ENCODE measurements at regions not wholly inside any gene's neighbourhood (a gene's known extent, or its start where the extent isn't known, plus 50 kb on each side); places are given as distances from the start of the nearest gene placed in this dataset.
"Not testable (repeated sequence)": the region's sequence is repeated elsewhere in the genome, so short reads cannot be mapped to it uniquely, and the experiment has no call there.

DNA sequence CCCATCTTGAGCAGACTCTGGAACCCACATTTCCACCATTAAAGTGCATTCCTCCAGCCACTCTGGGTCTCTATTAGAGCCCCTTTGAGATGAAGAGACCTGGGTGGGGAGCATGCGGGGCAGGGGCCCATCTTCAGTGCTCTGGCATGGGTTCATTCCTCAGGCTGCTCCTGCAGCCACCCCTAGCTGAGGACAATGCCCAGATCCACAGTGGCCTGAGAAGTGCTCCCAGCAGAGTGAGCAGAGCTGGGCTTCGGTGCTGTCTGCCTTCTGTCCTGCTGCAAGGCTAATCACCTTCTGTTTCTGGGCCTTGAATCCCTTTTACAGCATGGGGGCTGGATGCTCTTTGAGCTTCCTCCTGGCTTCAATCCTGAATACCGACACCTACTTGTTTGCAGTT is 169.8 kb downstream of the TRIM43 start:
- H3K4me1 ChIP-seq (ENCODE audit: control insufficient read depth, low read depth, low read length) = no peaks in the 10 kb centered on the region
- H3K9ac ChIP-seq (ENCODE audit: low read length) = no peak overlapping the region
- H3K27ac ChIP-seq (ENCODE audit: low read length) = no peak overlapping the region
- H3K4me3 ChIP-seq (ENCODE audit: low read length) = no peak overlapping the region
- no peaks in the 10 kb centered on the region for H3K27me3 ChIP-seq (ENCODE audit: control insufficient read depth, insufficient read depth, low read length)
- H3K36me3 ChIP-seq (ENCODE audit: control insufficient read depth, low read depth, low read length) = no peaks in the 10 kb centered on the region
- no peaks in the 10 kb centered on the region for H3K9me3 ChIP-seq (ENCODE audit: control insufficient read depth, low read depth, low read length)

DNA sequence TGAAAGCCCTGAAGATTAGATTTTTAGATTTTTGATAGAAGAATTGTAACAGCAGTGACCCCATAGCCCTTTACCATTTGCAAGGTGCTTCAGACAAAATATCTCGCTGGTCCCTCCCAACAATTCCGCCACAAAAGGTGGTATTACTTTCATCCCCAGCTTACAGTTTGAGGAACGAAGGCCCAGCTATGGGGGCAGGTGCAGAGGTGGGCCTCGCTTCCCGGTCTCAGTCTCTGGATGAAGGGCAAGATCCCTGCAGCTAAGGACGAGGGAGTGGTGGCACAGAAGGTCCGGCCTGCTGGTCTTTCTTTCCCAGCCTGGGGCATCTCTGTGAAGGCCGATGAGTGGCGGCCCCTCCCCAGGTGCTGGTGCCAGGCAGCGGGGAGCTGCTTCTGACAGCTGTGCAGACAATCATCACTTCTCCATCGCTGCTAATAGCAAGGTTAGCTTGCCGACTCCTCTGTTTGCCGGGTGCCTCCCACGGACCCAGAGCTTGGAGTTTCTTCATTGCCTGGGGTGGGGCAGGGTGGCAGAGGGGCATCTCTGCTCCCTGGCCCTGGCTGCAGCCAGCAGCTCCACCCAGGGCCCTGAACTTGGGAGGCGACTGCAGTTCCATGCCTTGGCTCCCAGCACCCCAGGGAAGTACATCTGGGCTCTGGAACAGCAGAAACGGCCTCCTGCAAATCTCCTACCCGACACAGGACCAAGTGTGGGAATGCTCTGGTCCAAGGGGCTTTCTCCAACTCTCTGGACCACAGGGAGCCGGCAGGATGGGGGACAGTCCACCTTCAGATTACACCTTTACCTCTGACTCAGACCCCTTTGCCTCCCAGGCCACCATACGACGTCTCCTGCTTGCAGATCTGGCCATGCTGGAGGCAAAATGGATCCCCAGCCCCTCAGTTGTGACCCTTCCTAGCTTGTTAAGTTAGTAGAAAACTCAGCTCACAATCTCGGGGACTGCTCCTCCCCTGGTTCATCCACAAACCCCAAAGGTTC is 170.5 kb downstream of the TRIM43 start:
- not testable (repeated sequence) for H3K4me1 ChIP-seq (ENCODE audit: control insufficient read depth, low read depth, low read length); H3K9ac ChIP-seq (ENCODE audit: low read length); H3K9me3 ChIP-seq (ENCODE audit: control insufficient read depth, low read depth, low read length); H3K36me3 ChIP-seq (ENCODE audit: control insufficient read depth, low read depth, low read length); H3K27ac ChIP-seq (ENCODE audit: low read length); H3K4me3 ChIP-seq (ENCODE audit: low read length); H3K27me3 ChIP-seq (ENCODE audit: control insufficient read depth, insufficient read depth, low read length)

DNA sequence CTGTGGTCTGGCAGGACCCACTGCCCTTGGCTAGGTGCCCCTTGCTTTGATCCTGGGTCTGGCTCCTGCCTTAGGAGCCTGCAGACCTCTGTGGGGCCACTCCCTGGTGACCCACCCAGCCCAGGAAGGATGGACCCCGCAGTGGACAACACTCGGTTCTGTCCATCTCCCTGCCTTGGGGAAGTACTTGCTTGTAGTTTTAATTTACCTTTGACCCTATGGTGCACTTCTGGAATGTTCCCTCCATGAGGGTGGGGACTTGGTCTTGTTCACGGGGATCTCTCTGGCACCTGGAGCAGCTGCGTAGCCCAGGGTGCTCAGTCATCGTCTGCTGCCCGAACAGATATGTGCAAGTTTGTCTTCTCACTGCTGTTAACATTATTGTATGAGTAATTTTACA is 171.3 kb downstream of the TRIM43 start:
- not testable (repeated sequence) for H3K27ac ChIP-seq (ENCODE audit: low read length); H3K4me1 ChIP-seq (ENCODE audit: control insufficient read depth, low read depth, low read length); H3K27me3 ChIP-seq (ENCODE audit: control insufficient read depth, insufficient read depth, low read length); H3K9ac ChIP-seq (ENCODE audit: low read length); H3K9me3 ChIP-seq (ENCODE audit: control insufficient read depth, low read depth, low read length); H3K36me3 ChIP-seq (ENCODE audit: control insufficient read depth, low read depth, low read length); H3K4me3 ChIP-seq (ENCODE audit: low read length)

DNA sequence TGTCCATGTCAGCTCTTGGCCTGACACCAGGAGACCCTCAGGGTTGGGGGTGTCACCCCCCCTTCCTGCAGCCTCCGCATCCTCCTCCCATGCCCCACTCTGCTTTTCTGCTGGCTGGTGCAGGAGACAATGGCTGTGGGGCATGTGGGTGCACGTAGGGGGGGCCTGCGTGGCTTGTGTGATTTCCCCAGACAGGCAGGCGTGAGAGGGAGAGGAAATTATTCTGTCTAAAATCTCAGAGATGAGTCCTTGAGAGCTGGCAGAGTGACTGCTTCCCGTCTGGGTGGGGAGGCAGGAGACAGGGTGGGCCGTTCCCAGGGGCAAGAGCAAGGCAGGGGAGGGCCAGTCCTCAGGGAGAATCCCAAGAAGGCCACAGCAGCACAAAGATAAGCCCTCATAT is 173.2 kb downstream of the TRIM43 start:
- not testable (repeated sequence) for H3K4me1 ChIP-seq (ENCODE audit: control insufficient read depth, low read depth, low read length); H3K9me3 ChIP-seq (ENCODE audit: control insufficient read depth, low read depth, low read length); H3K4me3 ChIP-seq (ENCODE audit: low read length); H3K27ac ChIP-seq (ENCODE audit: low read length); H3K9ac ChIP-seq (ENCODE audit: low read length); H3K36me3 ChIP-seq (ENCODE audit: control insufficient read depth, low read depth, low read length); H3K27me3 ChIP-seq (ENCODE audit: control insufficient read depth, insufficient read depth, low read length)

DNA sequence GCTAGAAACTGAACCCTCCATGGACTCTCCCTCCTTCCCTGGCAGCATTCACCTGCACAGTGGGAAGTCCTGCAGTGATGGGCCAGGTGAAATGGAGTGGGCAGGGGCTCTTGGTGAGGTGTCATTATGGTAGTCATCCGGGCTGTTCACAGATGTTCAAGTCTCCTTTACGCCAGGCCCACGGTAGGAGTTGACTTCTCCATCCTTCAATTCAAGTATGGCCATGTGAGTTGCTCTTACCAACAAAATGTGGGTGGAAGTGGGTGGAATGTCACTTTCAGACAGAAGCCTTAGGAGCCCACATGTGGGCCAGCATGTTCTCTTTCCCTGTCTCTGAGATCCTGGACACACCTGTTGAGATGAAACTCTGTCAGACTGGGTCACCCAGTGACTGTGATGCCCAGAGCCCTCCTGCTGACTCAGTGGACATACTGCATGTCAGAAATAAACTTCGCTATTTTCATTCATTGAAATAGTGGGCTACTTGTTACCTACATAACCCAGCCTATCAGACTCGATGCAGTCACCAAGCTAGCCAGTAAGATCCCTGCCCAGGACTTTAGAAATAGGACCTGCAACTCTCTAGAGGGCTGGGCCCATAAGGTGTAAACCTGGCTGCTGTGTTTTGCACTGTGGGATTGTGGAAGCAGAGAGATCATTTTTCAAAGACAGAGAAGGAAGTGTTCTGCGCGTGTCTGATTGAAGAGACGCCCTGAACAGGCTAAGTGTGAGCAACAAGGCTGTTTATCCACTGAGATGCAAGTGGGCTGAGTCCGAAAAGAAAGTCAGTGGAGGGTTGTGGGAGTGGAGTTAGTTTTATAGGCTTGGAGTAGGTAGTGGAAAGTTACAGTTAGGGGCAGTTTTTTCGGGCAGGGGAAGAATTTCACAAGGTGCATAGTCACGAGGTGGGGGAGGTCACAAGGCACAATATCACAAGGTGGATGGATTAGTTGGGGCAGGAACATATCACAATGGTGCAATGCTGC is 174.4 kb downstream of the TRIM43 start:
- H3K36me3 ChIP-seq (ENCODE audit: control insufficient read depth, low read depth, low read length); H3K9me3 ChIP-seq (ENCODE audit: control insufficient read depth, low read depth, low read length); H3K27ac ChIP-seq (ENCODE audit: low read length); H3K9ac ChIP-seq (ENCODE audit: low read length); H3K4me3 ChIP-seq (ENCODE audit: low read length); H3K4me1 ChIP-seq (ENCODE audit: control insufficient read depth, low read depth, low read length); H3K27me3 ChIP-seq (ENCODE audit: control insufficient read depth, insufficient read depth, low read length): not testable (repeated sequence)

DNA sequence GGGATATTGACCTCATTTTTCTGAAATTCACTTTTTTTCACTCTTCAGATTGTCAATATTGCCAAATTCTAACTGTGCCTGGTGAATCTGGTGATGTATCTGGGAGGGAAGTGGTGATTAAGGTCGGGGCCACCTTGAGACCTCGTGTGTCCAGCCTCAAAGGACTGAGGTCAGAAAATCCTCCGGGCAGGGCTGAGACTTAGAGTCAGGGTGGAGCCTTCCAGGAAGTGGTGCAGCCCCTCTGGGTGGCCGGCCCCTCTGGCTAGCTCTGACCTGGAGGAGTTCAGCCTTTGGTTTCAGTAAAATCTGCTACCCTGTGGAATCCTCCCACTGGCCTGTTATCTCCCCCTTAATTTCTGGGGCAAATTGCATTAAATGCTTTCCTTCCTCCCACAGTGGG is 175.7 kb downstream of the TRIM43 start:
- not testable (repeated sequence) for H3K36me3 ChIP-seq (ENCODE audit: control insufficient read depth, low read depth, low read length); H3K9me3 ChIP-seq (ENCODE audit: control insufficient read depth, low read depth, low read length); H3K9ac ChIP-seq (ENCODE audit: low read length); H3K4me1 ChIP-seq (ENCODE audit: control insufficient read depth, low read depth, low read length); H3K27ac ChIP-seq (ENCODE audit: low read length); H3K4me3 ChIP-seq (ENCODE audit: low read length); H3K27me3 ChIP-seq (ENCODE audit: control insufficient read depth, insufficient read depth, low read length)

DNA sequence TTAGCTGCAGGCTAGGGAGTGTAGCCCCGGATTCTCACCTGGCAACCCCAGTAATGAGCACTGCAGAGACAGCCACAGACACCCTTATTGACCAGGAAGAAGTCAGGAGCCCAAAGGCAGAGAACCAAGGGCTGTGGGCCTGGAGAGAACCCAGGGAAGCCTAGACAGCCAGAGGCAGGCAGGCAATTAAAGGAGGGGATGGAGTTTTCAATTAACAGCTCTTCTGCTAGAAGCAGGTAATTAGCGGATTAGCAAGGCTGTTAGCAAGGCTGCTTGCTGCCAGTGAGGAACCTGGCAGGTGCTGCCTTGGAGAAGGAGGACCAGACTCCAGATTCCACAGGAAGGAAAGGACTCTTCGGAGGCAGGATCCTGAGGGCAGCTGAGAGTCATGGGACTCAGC is 176.1 kb downstream of the TRIM43 start:
- H3K4me1 ChIP-seq (ENCODE audit: control insufficient read depth, low read depth, low read length); H3K9ac ChIP-seq (ENCODE audit: low read length); H3K27me3 ChIP-seq (ENCODE audit: control insufficient read depth, insufficient read depth, low read length); H3K4me3 ChIP-seq (ENCODE audit: low read length); H3K36me3 ChIP-seq (ENCODE audit: control insufficient read depth, low read depth, low read length); H3K9me3 ChIP-seq (ENCODE audit: control insufficient read depth, low read depth, low read length); H3K27ac ChIP-seq (ENCODE audit: low read length): not testable (repeated sequence)

DNA sequence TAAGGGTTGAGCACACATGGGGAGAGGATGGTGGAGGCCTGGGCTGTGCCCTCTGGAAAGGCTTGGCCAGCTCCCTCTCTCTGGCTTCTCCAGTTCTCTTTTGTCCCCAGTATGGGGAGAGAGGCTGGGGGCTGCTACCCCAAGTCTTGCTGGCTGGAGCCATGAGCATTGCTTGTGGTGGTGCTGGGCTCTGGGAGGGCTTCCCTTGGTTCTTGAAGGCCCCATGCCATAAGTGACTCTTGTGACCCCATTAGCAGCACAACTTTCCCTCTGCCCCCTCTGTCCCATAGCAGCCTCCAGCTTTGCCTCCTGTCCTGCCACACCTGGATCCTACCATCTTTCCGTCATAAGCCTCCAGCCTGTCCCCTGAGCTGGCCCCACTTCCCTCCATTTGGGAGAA is 177.5 kb downstream of the TRIM43 start:
- not testable (repeated sequence) for H3K27ac ChIP-seq (ENCODE audit: low read length); H3K9me3 ChIP-seq (ENCODE audit: control insufficient read depth, low read depth, low read length); H3K27me3 ChIP-seq (ENCODE audit: control insufficient read depth, insufficient read depth, low read length); H3K4me3 ChIP-seq (ENCODE audit: low read length); H3K36me3 ChIP-seq (ENCODE audit: control insufficient read depth, low read depth, low read length); H3K9ac ChIP-seq (ENCODE audit: low read length); H3K4me1 ChIP-seq (ENCODE audit: control insufficient read depth, low read depth, low read length)

DNA sequence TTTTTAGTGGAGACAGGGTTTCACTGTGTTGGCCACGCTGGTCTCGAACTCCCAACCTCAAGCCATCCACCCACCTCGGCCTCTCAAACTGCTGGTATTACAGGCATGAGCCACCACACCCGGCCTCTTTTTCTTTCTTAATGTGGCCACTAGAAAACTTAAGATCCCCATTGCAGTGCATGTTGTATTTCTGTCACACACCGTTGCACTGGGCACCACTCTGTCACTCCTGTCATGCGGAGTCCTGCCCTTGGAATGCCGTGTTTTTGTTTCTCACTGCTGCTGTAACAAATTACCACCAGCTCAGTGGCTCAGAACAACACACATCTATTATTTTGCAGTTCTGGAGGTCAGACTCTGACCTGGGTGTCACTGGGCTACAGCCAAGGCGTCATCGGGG is 178.9 kb downstream of the TRIM43 start:
- not testable (repeated sequence) for H3K9ac ChIP-seq (ENCODE audit: low read length); H3K9me3 ChIP-seq (ENCODE audit: control insufficient read depth, low read depth, low read length); H3K27ac ChIP-seq (ENCODE audit: low read length); H3K4me3 ChIP-seq (ENCODE audit: low read length); H3K4me1 ChIP-seq (ENCODE audit: control insufficient read depth, low read depth, low read length); H3K36me3 ChIP-seq (ENCODE audit: control insufficient read depth, low read depth, low read length); H3K27me3 ChIP-seq (ENCODE audit: control insufficient read depth, insufficient read depth, low read length)

DNA sequence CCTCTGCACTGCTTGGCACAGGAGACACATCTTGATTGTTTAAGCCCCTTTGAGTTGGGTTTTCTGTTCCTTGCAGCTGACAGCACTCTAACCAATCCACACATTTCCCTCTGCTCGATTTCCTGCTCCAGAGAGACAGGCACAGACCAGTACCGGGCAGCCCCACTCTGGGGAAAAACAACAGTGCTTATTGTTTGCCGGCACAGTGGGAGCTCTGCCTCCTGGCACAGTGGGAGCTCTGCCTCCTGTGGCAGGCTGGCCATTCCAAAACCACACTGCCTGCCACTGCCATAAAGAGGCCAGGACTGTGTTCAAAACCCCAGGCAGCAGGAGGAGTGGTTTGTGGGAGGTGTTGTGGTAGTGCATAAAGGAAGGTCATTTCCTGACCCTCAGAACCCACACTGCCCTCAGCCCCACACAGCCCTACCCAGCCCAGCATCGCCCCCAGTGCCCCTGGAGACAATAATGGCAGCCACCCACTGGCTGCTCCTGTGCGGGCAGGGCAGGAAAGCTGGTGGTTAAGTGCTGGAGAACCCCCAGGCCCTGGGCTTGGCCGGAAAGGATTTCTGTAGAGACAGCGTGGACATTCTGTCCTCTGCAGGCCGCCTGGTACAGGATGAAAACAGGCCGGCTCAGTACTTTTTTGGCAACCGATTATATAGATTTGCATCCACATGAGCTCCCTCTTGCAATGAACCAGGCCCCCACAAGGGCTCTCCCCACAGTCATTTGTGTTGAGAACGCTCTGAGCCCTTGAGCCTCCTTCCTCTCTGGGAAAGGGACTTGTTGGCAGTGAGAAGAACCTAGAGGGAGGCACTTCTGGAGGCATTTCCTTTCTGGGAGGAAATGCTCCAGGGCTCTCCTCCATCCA is 182.8 kb downstream of the TRIM43 start:
- not testable (repeated sequence) for H3K9me3 ChIP-seq (ENCODE audit: control insufficient read depth, low read depth, low read length); H3K4me1 ChIP-seq (ENCODE audit: control insufficient read depth, low read depth, low read length); H3K4me3 ChIP-seq (ENCODE audit: low read length); H3K27ac ChIP-seq (ENCODE audit: low read length); H3K9ac ChIP-seq (ENCODE audit: low read length); H3K36me3 ChIP-seq (ENCODE audit: control insufficient read depth, low read depth, low read length); H3K27me3 ChIP-seq (ENCODE audit: control insufficient read depth, insufficient read depth, low read length)

DNA sequence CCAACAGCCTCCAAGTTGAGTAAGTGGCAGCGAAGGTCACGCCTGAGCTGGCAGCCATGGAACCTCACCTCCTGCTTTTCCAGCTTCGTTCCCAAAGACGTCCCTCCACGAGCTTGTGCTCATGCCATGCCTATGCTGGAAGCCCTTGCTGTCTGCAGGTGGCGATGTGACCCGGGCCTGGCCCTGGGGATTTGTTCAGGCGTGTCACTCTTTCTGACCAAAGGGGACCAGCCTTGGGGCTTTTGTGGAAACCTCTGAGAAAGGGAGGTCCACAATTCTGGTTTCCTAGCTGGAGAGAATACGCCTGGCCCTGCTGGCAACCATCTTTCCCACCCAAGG is 183.4 kb downstream of the TRIM43 start:
- not testable (repeated sequence) for H3K4me3 ChIP-seq (ENCODE audit: low read length); H3K4me1 ChIP-seq (ENCODE audit: control insufficient read depth, low read depth, low read length); H3K9me3 ChIP-seq (ENCODE audit: control insufficient read depth, low read depth, low read length); H3K36me3 ChIP-seq (ENCODE audit: control insufficient read depth, low read depth, low read length); H3K27ac ChIP-seq (ENCODE audit: low read length); H3K9ac ChIP-seq (ENCODE audit: low read length); H3K27me3 ChIP-seq (ENCODE audit: control insufficient read depth, insufficient read depth, low read length)
